HL-60 (cell line): ENCODE measurements at regions not wholly inside any gene's neighbourhood (a gene's known extent, or its start where the extent isn't known, plus 50 kb on each side); places are given as distances from the start of the nearest gene placed in this dataset.

Experiments used
- DNase-seq, 2 experiments: peaks; one replicate each; pipeline ENCODE4 v3.0.0-alpha.2; 2010 to 2020; ENCODE audit warnings: low read depth in 1 of 2, low spot score in 1 of 2
- H3K27ac ChIP-seq: fragments of 250-450 bp; sonication (Bioruptor Pico); replicated peaks from 2 replicates; pipeline ENCODE4 v1.5.1; 2020; ENCODE audit warnings: mild to moderate bottlenecking, moderate library complexity
- H3K27me3 ChIP-seq: fragments of 250-450 bp; sonication (Bioruptor Pico); 2 replicates; pipeline ENCODE4 v1.5.1; 2021; ENCODE audit warnings: mild to moderate bottlenecking, moderate library complexity; ENCODE audit not compliant: insufficient read depth, poor library complexity, severe bottlenecking
- H3K4me3 ChIP-seq: replicated peaks from 2 replicates; pipeline ENCODE4 v1.5.1; 2011; ENCODE audit warnings: mild to moderate bottlenecking, control low read depth, low read length; ENCODE audit not compliant: insufficient read depth
- GABPA ChIP-seq: IDR thresholded peaks from 2 replicates; pipeline ENCODE4 v1.6.1; 2012; ENCODE audit warnings: low read depth
- POLR2AphosphoS5 ChIP-seq: IDR thresholded peaks from 2 replicates; pipeline ENCODE4 v1.6.1; 2012; ENCODE audit warnings: low read depth
- SPI1 ChIP-seq: IDR thresholded peaks from 2 replicates; pipeline ENCODE4 v1.6.1; 2012; ENCODE audit warnings: low read depth, mild to moderate bottlenecking, borderline replicate concordance
- TF ChIP-seq, protein P1 (sequence below): IDR thresholded peaks from one replicate; pipeline ENCODE4 v1.5.1; 2011; ENCODE audit warnings: low read length, control low read depth, inconsistent platforms; ENCODE audit not compliant: insufficient read depth
- TF ChIP-seq, protein P2 (sequence below): IDR thresholded peaks from 2 replicates; pipeline ENCODE4 v1.6.1; 2012; ENCODE audit warnings: low read depth; ENCODE audit not compliant: insufficient replicate concordance

DNA sequence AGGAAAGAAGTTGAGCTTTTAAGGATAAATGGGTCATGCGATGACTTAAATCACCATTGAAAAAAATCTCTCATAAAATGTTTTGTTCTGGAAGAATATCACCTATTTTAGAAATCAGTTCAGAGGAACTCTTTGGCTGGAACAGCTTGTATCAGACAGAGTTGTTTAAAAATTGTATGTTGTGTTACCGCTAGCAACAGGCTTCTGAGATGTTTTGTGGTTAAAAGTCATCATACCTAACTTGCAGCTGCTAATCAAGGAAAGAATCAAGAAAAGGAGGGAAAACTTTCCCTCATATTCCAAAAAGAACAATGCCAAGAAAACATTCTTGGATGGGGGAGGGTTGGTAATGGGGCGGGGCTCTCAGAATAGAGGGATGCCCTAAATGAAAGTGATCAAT is 220.7 kb upstream of the CITED2 start:
- no peak overlapping the region for H3K4me3 ChIP-seq
- H3K27ac ChIP-seq, result no peak overlapping the region
- no peak for DNase-seq
- no peaks in the 10 kb centered on the region for H3K27me3 ChIP-seq
- no peak for TF ChIP-seq SPI1

DNA sequence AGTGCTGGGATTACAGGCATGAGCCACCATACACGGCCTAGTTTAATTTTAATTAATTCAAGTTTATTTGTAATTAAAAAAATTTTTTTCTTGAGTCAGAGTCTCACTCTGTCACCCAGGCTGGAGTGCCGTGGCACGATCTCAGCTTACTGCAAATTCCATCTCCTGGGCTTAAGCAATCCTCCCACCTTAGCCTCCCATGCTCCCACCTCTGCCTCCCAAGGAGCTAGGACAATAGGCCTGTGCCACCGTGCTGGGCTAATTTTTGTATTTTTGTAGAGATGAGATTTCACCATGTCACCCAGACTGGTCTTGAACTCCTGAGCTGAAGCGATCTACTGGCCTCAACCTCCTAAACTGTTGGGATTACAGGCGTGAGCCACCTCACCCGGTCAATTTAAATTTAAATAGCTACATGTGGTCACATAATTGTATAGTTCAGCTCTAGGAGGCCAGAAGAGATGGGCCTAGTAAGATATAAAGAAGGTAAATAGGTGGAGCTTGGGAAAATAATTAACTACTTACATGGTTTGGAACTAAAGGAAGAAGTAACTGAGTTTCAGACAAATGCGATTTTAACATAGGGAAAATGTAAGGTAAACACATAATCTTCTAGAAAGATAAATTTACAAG is 220.0 kb upstream of the CITED2 start:
- no peak overlapping the region for H3K27ac ChIP-seq
- H3K27me3 ChIP-seq, result no peaks in the 10 kb centered on the region
- H3K4me3 ChIP-seq, result no peak overlapping the region
- TF ChIP-seq, protein P1, sequence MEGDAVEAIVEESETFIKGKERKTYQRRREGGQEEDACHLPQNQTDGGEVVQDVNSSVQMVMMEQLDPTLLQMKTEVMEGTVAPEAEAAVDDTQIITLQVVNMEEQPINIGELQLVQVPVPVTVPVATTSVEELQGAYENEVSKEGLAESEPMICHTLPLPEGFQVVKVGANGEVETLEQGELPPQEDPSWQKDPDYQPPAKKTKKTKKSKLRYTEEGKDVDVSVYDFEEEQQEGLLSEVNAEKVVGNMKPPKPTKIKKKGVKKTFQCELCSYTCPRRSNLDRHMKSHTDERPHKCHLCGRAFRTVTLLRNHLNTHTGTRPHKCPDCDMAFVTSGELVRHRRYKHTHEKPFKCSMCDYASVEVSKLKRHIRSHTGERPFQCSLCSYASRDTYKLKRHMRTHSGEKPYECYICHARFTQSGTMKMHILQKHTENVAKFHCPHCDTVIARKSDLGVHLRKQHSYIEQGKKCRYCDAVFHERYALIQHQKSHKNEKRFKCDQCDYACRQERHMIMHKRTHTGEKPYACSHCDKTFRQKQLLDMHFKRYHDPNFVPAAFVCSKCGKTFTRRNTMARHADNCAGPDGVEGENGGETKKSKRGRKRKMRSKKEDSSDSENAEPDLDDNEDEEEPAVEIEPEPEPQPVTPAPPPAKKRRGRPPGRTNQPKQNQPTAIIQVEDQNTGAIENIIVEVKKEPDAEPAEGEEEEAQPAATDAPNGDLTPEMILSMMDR, result no peak
- TF ChIP-seq, protein P2, sequence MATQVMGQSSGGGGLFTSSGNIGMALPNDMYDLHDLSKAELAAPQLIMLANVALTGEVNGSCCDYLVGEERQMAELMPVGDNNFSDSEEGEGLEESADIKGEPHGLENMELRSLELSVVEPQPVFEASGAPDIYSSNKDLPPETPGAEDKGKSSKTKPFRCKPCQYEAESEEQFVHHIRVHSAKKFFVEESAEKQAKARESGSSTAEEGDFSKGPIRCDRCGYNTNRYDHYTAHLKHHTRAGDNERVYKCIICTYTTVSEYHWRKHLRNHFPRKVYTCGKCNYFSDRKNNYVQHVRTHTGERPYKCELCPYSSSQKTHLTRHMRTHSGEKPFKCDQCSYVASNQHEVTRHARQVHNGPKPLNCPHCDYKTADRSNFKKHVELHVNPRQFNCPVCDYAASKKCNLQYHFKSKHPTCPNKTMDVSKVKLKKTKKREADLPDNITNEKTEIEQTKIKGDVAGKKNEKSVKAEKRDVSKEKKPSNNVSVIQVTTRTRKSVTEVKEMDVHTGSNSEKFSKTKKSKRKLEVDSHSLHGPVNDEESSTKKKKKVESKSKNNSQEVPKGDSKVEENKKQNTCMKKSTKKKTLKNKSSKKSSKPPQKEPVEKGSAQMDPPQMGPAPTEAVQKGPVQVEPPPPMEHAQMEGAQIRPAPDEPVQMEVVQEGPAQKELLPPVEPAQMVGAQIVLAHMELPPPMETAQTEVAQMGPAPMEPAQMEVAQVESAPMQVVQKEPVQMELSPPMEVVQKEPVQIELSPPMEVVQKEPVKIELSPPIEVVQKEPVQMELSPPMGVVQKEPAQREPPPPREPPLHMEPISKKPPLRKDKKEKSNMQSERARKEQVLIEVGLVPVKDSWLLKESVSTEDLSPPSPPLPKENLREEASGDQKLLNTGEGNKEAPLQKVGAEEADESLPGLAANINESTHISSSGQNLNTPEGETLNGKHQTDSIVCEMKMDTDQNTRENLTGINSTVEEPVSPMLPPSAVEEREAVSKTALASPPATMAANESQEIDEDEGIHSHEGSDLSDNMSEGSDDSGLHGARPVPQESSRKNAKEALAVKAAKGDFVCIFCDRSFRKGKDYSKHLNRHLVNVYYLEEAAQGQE, result no peak
- TF ChIP-seq GABPA (no peak), SPI1 (no peak), POLR2AphosphoS5 (no peak)
- no peak for DNase-seq

DNA sequence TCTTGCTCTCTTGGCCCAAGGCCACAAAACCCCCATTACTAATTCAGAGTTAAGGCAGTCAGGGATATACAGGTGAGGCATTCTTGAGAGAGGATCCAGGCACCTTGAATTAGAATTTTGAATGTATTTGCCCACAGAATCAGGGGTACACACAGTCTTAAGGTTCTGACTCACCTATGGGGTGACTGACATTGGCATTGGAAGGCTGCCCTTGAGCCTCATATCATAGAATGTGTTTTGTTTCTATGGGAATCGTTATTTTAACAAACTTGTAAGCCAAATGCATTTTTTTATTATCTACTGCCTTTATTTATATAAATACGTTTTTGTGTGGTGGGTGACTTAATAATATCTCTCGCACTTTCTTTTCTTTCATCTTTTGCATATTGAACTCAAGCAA is 218.6 kb upstream of the CITED2 start:
- Histone ChIP-seq H3K4me3 (no peak overlapping the region), H3K27me3 (no peaks in the 10 kb centered on the region), H3K27ac (no peak overlapping the region)
- DNase-seq, result no peak
- TF ChIP-seq GABPA (no peak), SPI1 (no peak), POLR2AphosphoS5 (no peak)
- TF ChIP-seq, protein P1, result no peak
- TF ChIP-seq, protein P2, result no peak

DNA sequence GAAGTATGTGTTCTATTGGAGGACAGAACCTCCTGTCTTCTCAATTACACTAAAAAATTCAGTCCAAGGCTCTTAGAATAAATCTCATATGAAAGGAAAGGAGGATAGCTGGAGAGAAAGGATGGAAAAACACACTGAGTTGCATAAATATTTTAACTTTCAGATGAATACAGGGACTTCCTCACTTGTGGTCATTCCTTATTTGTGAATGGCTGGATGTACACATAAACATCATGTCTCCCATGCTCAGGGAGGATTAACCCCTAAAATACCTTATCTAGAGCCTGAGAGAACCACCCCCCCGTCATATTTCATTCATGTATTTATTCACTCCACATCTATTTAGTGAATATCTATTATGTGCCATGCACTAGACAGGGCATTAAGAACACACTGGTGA is 217.6 kb upstream of the CITED2 start:
- no peak for DNase-seq
- Histone ChIP-seq H3K27ac (no peak overlapping the region; the same call in 1 of the 2 replicates), H3K27me3 (no peaks in the 10 kb centered on the region), H3K4me3 (no peak overlapping the region)
- TF ChIP-seq, protein P1, result no peak
- TF ChIP-seq SPI1 (peak; percentile 33; the same call in 1 of the 2 replicates), POLR2AphosphoS5 (no peak)
- TF ChIP-seq, protein P2, result no peak
